IgD-negative memory B cell (primary cell): ENCODE measurements at regions not wholly inside any gene's neighbourhood (a gene's known extent, or its start where the extent isn't known, plus 50 kb on each side); places are given as distances from the start of the nearest gene placed in this dataset.

Source experiments
- H3K27ac Mint-ChIP-seq, 3 donors: one replicate each; pipeline ENCODE4 v1.8.0; 2020 to 2022; ENCODE audit warnings: mild to moderate bottlenecking in 3 of 3, mixed read lengths in 3 of 3, moderate library complexity in 1 of 3
- H3K27me3 Mint-ChIP-seq: one replicate; pipeline ENCODE4 v1.8.0; 2021; ENCODE audit warnings: mixed read lengths
- H3K36me3 Mint-ChIP-seq: one replicate; pipeline ENCODE4 v1.8.0; 2020; ENCODE audit warnings: mild to moderate bottlenecking, mixed read lengths
- H3K4me1 Mint-ChIP-seq, 3 donors: one replicate each; pipeline ENCODE4 v1.8.0; 2020 to 2022; ENCODE audit warnings: mixed read lengths in 3 of 3, mild to moderate bottlenecking in 1 of 3
- H3K4me3 Mint-ChIP-seq, 4 donors: one replicate each; pipeline ENCODE4 v1.8.0; 2020 to 2022; ENCODE audit warnings: mild to moderate bottlenecking in 4 of 4, mixed read lengths in 4 of 4, moderate library complexity in 3 of 4
- H3K9me3 Mint-ChIP-seq, 3 donors: one replicate each; pipeline ENCODE4 v1.8.0; 2020 to 2021; ENCODE audit warnings: mixed read lengths in 3 of 3, mild to moderate bottlenecking in 1 of 3

DNA sequence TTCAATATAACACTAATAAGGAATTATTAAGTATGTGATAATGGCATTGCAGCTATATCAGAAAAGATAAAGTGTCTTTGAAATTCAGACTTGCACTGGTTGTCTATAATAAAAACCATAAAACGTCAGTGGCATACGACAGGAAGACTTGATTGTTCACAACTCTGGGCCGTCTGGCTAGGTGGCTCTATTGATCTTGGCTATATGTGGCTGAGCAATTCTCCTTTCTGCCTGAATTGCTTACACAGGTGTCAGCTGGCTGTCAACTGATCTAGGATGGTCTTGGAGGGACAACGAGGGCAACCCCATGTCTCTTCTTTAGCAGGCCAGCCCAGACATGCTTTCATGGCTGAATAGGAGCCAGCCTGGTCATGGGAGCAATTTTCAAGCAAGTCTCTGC, 359.1 kb downstream of the QKI start:
- H3K4me3 Mint-ChIP-seq = no peak overlapping the region
- H3K27ac Mint-ChIP-seq = no peak overlapping the region
- H3K36me3 Mint-ChIP-seq = no peaks in the 10 kb centered on the region
- peaks cover 0 to 2% (median 0%) of the 10 kb centered on the region in 3 donors for H3K9me3 Mint-ChIP-seq
- H3K27me3 Mint-ChIP-seq = no peaks in the 10 kb centered on the region
- peaks cover 0 to 2% (median 0%) of the 10 kb centered on the region in 3 donors for H3K4me1 Mint-ChIP-seq

DNA sequence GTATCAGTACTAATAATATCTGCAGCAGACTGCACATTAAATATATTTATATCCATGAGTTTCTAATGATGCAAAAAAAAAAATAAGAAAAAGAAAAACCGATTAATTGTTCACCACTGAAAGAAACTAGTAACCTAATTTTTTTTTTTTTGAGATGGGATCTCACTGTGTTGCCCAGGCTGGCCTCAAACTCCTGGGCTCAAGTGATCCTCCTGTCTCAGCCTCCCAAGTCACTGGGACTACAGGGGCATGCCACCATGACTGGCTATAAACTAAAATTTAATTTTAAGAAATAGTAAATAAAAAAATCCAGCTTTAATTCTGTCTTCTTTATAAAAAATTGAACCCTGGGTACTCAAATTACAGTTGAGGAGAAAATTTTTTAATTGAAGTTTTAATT, 358.2 kb downstream of the QKI start:
- Mint-ChIP-seq H3K27me3 (no peaks in the 10 kb centered on the region), H3K9me3 (peaks cover 0 to 2% (median 0%) of the 10 kb centered on the region in 3 donors), H3K4me3 (no peak overlapping the region), H3K36me3 (no peaks in the 10 kb centered on the region), H3K27ac (no peak overlapping the region), H3K4me1 (peaks cover 0 to 2% (median 0%) of the 10 kb centered on the region in 3 donors)

DNA sequence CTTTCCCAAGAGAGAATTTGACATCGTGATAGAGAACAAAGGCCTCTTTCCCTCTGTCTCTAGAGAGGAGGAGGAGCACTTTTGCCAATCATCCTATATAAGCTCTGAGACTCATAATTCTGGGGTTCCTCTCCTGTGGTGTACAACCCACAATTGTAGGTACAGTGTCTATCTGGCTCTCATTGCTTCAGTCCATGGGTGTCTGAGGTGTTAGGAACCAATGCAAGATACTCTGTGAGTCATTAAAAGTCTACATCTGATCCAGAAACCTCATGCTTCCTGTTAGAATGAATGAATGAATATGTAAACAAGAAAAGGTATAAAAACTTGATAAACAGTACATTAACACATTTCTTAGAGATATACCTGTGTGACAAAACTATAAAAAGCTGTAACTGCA, 356.7 kb downstream of the QKI start:
- peaks cover 0 to 2% (median 0%) of the 10 kb centered on the region in 3 donors for H3K9me3 Mint-ChIP-seq
- H3K4me1 Mint-ChIP-seq = peaks cover 0 to 2% (median 0%) of the 10 kb centered on the region in 3 donors
- H3K27me3 Mint-ChIP-seq = no peaks in the 10 kb centered on the region
- no peak overlapping the region for H3K4me3 Mint-ChIP-seq
- no peak overlapping the region for H3K27ac Mint-ChIP-seq
- no peaks in the 10 kb centered on the region for H3K36me3 Mint-ChIP-seq

DNA sequence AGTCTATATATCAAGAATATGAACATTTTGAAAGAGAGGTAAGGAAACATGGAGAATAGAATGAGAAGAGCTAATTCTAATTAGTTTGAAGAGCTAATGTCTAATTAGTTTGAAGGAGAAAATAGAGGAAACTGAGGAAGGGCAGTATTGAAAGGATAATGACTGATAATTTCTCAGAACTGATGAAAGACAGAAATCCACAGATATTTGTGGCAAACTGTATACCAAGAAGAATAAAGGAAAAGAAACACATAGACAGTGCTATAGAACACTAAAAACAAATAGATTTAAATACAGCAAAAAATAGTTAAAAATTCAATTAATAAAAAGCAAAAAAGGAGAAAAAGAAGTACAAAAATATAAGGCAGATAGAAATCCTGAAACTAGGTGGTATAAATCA, 354.4 kb downstream of the QKI start:
- Mint-ChIP-seq H3K9me3 (peaks cover 0 to 2% (median 0%) of the 10 kb centered on the region in 3 donors), H3K36me3 (no peaks in the 10 kb centered on the region), H3K4me1 (peaks cover 0 to 2% (median 0%) of the 10 kb centered on the region in 3 donors), H3K4me3 (no peak overlapping the region), H3K27me3 (peaks cover 2% of the 10 kb centered on the region), H3K27ac (no peak overlapping the region)

DNA sequence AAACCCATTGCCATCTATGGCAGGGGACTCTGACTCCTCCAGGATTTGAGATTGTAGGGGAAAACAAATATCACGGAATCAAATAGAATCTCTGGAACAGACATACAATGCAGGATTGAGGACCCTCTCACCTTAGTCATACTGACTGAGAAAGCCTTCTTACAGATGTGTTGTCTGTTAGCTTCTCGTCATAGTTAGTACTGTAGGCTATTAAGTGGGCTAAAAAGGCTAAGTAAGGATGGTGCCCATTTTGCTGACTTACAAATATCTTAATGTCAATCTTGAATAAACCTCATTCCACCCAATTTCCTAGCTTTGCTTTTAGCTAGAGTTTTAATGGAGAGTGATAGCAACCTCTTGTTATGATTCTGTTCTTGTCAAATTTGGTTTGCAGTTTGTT, 352.4 kb downstream of the QKI start:
- Mint-ChIP-seq H3K36me3 (no peaks in the 10 kb centered on the region), H3K27me3 (peaks cover 2% of the 10 kb centered on the region), H3K9me3 (peaks cover 0 to 2% (median 0%) of the 10 kb centered on the region in 3 donors), H3K27ac (no peak overlapping the region), H3K4me1 (peaks cover 0 to 2% (median 0%) of the 10 kb centered on the region in 3 donors), H3K4me3 (no peak overlapping the region)

DNA sequence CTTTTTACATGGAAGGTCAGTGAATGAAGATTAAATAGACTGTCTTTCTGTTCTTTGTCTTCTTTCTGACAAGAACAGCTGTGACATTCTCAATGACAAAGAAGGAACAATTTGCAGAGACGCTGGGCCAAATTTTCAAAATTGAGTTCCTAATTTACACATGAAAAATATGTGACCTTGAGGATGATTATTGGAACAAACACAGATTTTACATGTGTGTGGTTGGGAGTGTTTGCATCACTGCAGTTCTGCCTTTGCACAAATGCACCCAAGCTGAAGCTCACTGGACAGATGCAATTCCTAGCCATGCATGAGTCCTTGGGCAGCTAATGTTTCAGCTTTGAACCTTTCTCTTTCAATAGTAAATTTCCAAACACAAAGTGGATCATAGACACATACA, 350.8 kb downstream of the QKI start:
- Mint-ChIP-seq H3K9me3 (peaks cover 0 to 2% (median 0%) of the 10 kb centered on the region in 3 donors), H3K36me3 (no peaks in the 10 kb centered on the region), H3K27me3 (peaks cover 2% of the 10 kb centered on the region), H3K4me1 (no peaks in the 10 kb centered on the region), H3K27ac (no peak overlapping the region), H3K4me3 (no peak overlapping the region)

DNA sequence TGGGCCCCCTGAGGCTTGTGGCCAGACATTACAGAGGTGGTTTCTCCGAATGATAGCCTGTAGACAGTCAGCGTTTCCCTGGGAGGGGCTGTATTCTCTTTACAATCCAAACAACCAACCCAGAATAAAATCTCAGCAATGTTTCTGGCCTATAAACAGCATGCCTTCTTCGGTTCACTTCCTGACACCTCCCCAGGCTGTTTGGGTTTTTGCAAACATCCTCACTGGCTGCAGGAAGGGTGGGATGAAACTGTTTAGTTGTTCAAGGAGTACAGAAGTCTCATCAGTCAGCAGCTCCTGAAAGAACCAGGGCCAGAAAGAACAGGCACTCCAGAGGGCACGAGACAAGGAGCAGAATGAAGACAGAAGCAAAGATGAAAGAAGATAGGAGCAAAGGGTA, 350.0 kb downstream of the QKI start:
- H3K9me3 Mint-ChIP-seq = peaks cover 0 to 2% (median 0%) of the 10 kb centered on the region in 3 donors
- no peak overlapping the region for H3K4me3 Mint-ChIP-seq
- H3K27ac Mint-ChIP-seq = no peak overlapping the region
- H3K4me1 Mint-ChIP-seq = no peaks in the 10 kb centered on the region
- H3K36me3 Mint-ChIP-seq = no peaks in the 10 kb centered on the region
- peaks cover 3% of the 10 kb centered on the region for H3K27me3 Mint-ChIP-seq

DNA sequence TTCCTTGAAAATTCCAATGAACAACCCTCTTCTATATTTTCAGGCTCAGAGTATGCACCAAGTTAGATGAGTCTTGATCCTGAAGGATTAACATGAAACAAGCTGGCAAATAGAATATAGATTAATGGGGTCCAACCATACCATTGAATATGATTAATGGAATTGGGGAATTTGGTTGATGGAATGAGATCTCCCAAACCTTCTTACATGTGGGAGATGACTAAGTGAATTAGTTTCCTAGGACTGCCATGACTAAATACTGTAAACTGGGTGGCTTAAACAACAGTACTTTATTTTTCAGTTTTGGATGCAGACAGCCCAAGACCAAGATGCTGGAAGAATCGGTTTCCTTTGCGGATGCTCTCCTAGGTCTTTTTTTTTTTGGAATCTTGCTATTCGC, 347.0 kb downstream of the QKI start:
- Mint-ChIP-seq H3K4me1 (peaks cover 6 to 12% (median 8%) of the 10 kb centered on the region in 3 donors), H3K4me3 (no peak overlapping the region), H3K36me3 (peaks cover 3% of the 10 kb centered on the region), H3K9me3 (no peaks in the 10 kb centered on the region), H3K27ac (no peak overlapping the region), H3K27me3 (peaks cover 16% of the 10 kb centered on the region)

DNA sequence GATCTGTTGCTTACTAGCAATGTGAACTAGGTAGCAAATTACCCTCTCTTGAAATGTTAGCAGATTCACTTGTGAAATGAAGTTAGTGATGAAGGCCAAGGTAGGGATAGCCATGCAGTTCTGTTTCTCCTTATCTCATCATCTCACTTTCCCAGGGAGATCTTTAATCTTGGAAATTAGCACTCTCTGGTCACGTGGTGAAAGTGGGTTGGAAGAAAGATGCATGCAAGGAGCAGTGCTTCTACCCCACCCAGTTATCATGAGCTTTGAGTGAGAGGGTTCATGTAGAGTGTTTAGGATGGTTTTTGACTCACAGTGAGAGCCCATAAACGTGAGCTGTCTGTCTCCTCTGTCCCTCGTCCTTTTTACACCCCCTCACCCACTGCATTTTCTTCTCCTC, 346.3 kb downstream of the QKI start:
- H3K9me3 Mint-ChIP-seq = no peaks in the 10 kb centered on the region
- H3K4me1 Mint-ChIP-seq = peaks cover 11 to 16% (median 11%) of the 10 kb centered on the region in 3 donors

DNA sequence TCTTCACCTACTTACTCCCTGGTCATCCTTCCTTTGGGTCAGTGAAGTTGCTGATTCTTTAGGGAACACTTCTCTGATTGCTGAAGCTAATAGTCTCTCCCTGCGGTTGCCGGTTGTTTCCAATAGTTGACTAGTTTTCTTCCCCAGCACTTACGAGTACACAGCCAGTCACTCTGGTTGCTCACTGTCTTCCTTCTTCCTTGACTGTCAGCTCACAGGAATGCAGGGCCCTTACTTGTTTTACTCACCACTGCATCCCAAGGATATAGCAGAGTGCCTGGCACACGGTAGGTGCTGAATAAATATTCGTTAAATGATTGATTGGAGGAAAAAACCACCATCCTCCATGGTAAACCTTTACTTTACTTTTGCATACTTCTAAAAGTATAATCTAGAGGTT, 345.0 kb downstream of the QKI start:
- no peak overlapping the region for H3K27ac Mint-ChIP-seq
- H3K9me3 Mint-ChIP-seq = no peaks in the 10 kb centered on the region
- peak overlapping the region in 1 of 4 donors; percentile 19 for H3K4me3 Mint-ChIP-seq
- H3K4me1 Mint-ChIP-seq = peaks cover 20 to 26% (median 22%) of the 10 kb centered on the region in 3 donors
- peaks cover 25% of the 10 kb centered on the region for H3K27me3 Mint-ChIP-seq
- peaks cover 3% of the 10 kb centered on the region for H3K36me3 Mint-ChIP-seq

More for the DNA sequence above, 346.3 kb downstream of the QKI start:
- Mint-ChIP-seq H3K36me3 (peaks cover 3% of the 10 kb centered on the region), H3K27me3 (peaks cover 18% of the 10 kb centered on the region), H3K4me3 (no peak overlapping the region), H3K27ac (no peak overlapping the region)

DNA sequence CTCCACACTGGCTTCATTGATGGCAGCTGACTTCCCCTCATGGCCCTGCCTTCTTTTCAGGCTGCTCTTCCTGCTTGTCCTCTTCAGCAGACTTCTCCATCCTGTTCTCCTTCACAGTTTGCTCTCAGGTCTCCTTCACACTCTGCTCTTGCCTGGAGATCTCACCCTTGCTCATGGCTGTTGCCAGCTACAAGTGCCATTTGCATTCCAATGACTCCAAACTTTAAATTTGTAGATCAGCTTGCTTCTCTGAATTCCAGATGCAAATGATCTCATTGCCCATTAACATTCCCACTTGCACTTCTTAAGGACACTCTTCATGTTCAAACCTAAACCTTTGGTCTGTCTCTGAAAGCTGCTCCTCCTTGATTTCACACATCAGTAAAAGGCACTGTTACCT, 343.0 kb downstream of the QKI start:
- Mint-ChIP-seq H3K36me3 (peaks cover 3% of the 10 kb centered on the region), H3K27ac (no peak overlapping the region), H3K27me3 (peaks cover 26% of the 10 kb centered on the region), H3K4me3 (peak overlapping the region in 2 of 4 donors; percentile 1 to 36), H3K9me3 (peaks cover 0 to 2% (median 0%) of the 10 kb centered on the region in 3 donors), H3K4me1 (peaks cover 20 to 28% (median 22%) of the 10 kb centered on the region in 3 donors)

DNA sequence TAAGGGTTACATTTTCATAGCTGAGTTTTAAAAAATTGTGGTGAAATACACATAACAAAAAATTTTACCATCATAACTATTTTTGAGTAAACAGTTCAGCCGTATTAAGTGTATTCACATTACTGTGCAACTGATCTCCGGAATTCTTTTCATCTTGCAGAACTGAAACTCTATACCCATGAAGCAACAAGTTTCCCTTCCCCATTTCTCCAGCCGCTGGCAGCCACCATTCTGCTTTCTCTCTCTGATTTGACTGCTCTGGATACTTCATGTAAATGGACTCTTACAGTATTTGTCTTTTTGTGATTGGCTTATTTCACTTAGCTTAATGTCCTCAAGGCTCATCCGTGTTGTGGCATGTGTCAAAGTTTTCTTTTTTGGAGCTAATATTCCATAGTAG, 341.6 kb downstream of the QKI start:
- Mint-ChIP-seq H3K4me1 (peaks cover 22 to 30% (median 25%) of the 10 kb centered on the region in 3 donors), H3K36me3 (peaks cover 3% of the 10 kb centered on the region), H3K27me3 (peaks cover 36% of the 10 kb centered on the region), H3K4me3 (peak overlapping the region in 2 of 4 donors; percentile 1 to 72), H3K9me3 (peaks cover 0 to 3% (median 0%) of the 10 kb centered on the region in 3 donors), H3K27ac (peak overlapping the region in 1 of 3 donors; percentile 64)

DNA sequence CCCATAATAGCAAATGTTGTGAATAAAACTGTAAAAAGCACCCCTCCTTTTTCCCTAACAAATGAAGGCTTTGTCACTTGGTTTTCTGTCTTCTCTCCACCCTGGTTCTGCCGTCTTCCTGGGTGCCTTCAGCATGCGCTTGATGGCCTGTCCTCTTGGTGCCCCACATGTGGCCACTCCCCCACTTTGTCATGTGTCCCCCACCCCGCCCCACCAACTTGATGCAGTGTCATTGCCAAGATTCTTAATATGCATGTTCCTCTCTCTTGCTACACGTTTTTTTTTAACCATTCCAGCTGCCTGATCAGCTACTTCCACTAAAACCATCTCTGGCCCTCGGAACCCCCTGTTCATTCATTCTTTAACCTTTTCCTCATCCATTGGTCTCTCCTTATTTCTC, 340.3 kb downstream of the QKI start:
- Mint-ChIP-seq H3K4me3 (no peak overlapping the region), H3K4me1 (peaks cover 22 to 41% (median 30%) of the 10 kb centered on the region in 3 donors), H3K27ac (peak overlapping the region in 1 of 3 donors; percentile 3)

DNA sequence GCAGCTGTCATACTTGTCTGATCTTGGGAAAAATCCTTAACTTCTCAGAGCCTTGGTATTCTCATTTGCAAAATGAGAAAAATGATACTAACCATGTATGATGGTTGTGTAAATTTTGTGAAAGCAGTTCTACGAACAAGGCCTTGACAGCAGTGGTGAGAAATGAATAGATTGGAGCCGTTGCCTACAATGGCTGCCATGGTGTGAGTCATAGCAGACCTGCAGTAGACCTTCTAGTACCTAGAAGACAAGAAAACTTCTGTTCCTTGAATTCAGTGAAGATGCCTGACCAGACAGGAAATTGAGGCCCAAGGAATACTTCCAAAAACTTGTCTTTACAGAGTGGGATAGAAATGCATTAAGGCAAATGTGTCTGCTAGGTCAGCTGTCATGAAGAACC, 338.9 kb downstream of the QKI start:
- Mint-ChIP-seq H3K4me1 (peaks cover 22 to 42% (median 30%) of the 10 kb centered on the region in 3 donors), H3K36me3 (peaks cover 3% of the 10 kb centered on the region), H3K9me3 (peaks cover 0 to 3% (median 0%) of the 10 kb centered on the region in 3 donors), H3K4me3 (no peak overlapping the region), H3K27me3 (peaks cover 39% of the 10 kb centered on the region), H3K27ac (no peak overlapping the region)

More for the DNA sequence above, 340.3 kb downstream of the QKI start:
- peaks cover 47% of the 10 kb centered on the region for H3K27me3 Mint-ChIP-seq
- peaks cover 0 to 3% (median 0%) of the 10 kb centered on the region in 3 donors for H3K9me3 Mint-ChIP-seq
- peaks cover 3% of the 10 kb centered on the region for H3K36me3 Mint-ChIP-seq

DNA sequence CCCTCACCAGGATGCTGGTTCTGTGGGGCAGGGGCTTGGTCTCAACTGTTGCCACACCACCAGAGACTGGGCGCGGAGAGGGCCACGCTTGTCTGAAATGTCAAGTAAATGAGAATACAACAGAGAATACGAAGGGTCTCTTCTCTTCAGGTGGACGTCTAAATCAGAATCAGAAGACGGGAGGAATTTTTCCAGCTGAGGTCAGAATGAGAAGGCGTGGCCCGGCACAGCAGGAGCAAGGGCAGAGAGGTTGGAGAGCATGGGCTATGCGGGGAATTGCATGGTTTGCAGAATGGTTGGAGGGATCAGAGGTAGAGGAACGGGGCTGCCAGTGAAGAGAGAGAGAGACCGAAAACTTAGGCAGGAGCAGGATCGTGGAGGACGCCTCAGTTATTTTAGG, 337.9 kb downstream of the QKI start:
- peaks cover 34% of the 10 kb centered on the region for H3K27me3 Mint-ChIP-seq
- peaks cover 3% of the 10 kb centered on the region for H3K36me3 Mint-ChIP-seq
- H3K27ac Mint-ChIP-seq = no peak overlapping the region
- no peak overlapping the region for H3K4me3 Mint-ChIP-seq
- H3K9me3 Mint-ChIP-seq = peaks cover 0 to 3% (median 0%) of the 10 kb centered on the region in 3 donors
- H3K4me1 Mint-ChIP-seq = peaks cover 21 to 39% (median 30%) of the 10 kb centered on the region in 3 donors

DNA sequence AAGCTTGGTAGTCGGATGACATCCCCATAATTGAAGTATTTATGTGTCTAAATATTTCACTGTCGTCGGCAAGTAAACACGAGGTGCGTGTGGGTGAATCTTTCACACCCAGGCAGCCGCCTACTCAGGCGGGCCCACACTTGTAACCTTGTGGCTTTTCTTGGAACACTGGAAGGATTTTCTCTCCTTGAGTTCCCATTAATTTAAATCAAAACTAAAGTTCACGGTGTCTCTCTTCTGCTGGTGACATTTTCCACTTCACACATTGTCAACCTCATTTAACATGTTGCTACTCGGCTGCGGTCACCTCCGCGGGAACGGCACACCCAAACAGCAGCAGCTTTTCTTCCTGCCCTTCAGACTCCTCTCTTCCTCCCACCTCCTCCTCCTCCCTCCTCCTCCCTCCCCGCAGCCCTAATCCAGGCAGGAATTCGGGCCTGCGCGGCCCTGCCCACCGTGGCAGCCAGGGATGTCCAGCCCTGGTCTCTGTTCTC, 336.6 kb downstream of the QKI start:
- H3K27ac Mint-ChIP-seq = peak overlapping the region in 1 of 3 donors; percentile 63
- H3K27me3 Mint-ChIP-seq = peaks cover 43% of the 10 kb centered on the region
- peak overlapping the region in 3 of 4 donors; percentile 42 to 86 (median 77) for H3K4me3 Mint-ChIP-seq
- no peaks in the 10 kb centered on the region for H3K36me3 Mint-ChIP-seq
- H3K9me3 Mint-ChIP-seq = peaks cover 3 to 7% (median 5%) of the 10 kb centered on the region in 3 donors
- H3K4me1 Mint-ChIP-seq = peaks cover 14 to 28% (median 21%) of the 10 kb centered on the region in 3 donors
